HG02981 (cell line): ENCODE measurements at regions not wholly inside any gene's neighbourhood (a gene's known extent, or its start where the extent isn't known, plus 50 kb on each side); places are given as distances from the start of the nearest gene placed in this dataset.
"Not testable (repeated sequence)": the region's sequence is repeated elsewhere in the genome, so short reads cannot be mapped to it uniquely, and the experiment has no call there.

ENCODE experiments used
- ATAC-seq: cut with Tn5 transposase; IDR thresholded peaks from one replicate; pipeline ENCODE4 v1.9.1; 2021; ENCODE audit warnings: mild to moderate bottlenecking, moderate library complexity; ENCODE audit not compliant: unreplicated experiment

DNA sequence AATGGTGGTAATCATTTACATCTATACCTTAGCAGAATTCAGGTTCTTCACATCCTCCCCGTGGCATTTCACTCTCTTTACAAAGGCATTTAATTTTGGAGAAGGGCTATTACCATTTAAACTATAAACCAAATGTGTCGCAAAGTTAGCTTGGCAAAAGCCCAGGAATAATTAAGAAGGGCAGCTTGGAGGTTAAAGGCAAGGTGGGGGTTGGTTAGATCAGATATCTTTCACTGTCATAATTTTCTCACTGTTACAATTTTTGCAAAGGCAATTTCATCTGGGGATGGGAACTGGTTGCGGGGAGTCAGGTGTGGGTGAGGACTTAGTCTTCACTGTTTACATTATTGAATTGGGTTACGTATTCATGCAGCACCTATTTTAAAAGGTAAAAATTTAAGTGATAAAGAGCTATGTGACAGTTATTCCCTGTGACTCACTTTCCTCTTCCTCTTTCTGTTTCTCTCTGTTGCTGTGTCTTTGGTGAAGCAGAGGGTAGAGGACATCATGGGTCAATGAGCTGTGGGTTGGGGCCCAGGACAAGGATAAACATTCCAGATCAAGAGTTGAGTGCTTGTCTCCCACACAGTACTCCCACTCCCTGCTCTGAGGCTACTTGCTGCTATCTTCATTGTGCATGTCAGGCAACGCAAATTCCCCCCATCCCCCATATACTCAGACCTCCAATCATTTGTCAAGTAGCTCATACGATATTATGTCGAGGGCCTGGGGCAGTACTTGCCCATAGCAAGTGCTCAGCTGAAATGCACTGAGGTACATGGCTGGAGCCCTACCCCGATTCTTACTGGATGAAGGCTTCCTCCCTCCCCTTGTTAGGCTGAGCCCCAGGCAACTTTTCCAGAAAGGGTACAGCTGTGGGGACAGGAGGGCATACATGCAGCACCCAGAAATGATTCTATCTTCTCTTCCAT, 223.1 kb upstream of the MYLIP start:
- ATAC-seq: no peak

DNA sequence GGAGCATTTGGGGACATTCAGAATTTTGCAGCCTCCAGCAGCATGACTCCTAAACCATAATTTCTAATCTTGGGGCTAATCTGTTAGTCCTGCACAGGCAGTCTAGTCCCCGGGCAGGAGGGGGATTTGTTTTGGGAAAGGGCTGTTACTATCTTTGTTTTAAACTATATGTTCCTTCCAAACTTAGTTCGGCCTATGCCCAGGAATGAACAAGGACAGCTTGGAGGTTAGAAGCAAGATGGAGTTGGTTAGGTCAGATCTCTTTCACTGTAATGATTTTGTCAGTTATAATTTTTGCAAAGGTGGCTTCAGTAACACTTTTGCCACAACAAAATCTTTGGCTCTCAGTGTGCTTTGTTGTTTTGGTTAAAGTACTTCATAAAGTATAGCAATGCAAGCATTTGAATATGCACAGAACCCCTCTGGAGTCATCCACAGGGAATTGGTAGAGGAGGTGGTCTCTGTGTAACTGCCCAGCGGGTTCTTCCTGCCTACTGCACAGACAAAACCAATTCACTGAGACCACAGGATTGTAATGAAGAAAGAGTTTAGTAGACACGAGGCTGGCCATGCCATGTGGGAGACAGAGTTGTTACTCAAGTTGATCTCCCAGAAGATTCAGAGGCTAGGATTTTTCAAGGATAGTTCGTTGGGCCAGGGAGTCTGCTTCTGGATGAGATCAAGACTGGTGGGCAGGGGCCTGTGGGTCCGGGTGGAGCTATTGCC, 224.1 kb upstream of the MYLIP start:
- ATAC-seq: no peak

DNA sequence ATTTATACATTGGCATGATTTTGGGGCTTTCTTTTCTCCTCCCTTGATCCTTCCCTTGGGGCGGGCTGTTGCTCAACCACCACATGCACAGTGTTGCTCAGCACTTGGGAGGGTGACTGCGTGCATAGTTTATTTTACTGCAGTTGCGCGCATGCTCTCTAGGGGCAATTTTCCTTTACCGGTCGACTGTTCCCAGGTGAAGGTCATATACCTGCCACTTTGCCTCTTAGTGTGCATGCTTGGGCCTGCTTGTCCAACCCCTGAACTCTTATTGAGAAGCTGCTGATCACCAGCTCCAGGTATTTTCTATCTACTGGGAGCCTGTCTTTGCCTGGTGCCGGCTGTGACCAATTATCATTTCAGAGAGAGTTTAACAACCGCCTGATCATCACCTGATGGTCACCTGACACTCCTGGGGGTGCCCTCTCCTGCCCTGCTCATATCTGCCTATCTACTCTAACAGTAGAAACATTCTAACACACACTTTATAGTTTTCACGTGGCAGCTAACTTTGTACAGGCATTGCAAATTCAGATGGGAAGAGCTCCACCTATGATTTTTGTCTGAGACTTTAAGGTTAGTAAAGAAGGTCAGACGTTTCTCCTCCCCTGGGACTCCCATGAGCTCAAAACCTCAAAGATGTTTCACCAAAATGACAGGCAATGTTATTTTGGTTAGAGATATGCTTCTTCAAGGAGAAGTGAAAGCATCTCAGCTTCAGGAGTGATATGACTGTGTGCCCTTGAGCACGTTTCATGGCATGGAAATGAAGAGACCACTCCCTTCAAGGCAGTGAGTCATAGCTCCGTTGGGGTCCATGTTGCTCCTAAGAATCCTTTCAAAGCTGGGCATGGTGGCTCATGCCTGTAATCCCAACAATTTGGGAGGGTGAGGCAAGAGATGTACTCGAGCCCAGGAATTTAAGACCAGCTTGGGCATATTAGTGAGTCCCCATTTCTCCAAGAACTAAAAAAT, 227.5 kb upstream of the MYLIP start:
- ATAC-seq: peak; percentile 88

DNA sequence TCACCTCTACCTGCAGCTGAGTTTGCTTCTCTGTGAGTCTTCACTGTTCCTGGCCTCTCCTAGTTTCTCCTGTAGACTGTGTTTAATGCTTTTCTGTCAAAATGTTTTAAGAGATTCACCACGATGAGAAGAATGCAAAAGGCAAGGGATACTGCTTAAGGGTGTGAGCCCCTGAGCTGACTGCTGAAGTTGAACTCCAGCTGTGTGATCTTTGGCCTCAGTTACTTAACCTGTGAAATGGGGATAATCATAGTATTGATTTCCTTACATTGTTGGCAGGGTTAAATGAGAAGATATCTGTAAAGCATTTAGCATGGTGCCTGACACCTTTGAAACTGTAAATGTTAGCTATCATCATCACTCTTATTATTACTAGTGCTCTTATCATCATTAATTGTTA, 230.2 kb upstream of the MYLIP start:
- no peak for ATAC-seq

DNA sequence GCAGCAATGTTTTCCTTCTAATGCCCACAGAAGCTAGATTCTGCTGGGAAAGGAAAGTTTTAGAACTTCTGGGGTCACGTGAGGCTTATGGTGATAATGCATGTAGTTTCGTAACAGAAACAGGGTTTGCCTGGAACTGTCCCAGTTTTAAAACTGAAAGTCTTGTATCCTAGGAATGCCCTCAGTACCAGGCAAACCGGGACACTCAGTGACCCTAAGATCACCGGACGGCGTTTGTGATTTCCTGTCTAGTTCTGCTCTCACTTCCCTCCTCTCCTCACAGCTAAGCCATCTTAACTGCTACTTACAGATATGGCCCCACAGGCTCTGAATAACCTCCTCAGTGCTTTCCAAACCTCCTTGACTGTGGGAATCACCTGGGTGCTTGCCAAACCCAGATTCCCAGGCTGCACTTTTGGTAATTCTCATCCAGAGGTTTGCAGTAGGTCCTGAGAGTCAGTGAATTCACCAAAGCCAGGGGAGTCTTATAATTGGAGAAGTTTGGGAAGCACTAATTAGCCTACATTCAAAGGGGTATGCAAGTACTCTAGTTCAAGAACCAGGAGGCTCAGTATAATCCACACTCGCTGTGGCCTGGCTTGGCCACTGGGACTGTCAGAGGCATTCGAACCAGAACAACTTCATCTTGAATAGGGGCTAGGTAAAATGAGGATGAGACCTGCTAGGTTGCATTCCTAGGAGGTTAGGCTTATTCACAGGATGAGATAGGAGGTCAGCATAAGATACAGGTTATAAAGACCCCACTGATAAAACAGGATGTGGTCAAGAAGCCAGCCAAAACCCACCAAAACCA, 231.6 kb upstream of the MYLIP start:
- ATAC-seq: no peak

DNA sequence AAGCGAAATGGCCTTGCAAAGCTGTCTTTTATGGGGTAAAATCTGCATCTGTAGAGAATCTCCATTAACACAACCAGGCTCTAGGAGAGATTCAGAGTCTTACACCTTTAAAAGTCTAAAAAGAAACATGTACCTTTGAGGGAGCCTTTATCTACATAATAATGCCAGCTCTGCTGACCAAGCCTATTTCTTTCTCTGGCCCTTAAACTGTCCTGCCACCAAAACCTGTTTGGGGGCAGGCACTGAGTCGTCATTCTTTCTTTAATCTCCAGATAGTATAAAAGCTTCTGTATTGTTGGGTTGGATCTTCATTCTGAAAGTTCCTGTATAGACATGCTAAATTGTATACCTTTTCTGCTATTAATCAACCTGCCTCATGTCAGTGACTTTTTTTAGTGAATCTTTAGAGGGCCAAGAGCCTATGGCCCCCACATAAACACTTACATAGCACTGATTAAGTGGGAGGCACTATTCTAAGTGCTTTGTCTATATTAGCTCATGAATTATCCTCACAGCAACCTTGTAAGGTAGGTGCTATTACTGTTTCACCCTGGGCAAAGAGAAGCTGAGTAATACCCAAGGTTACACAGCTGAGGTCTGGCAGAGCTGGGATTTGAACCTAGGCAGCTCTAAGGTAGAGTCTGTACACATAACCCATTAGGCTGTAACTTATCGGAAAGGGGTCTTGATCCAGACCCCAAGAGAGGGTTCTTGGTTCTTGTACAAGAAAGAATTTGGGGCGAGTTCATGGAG, 232.3 kb upstream of the DTNBP1 start:
- no peak for ATAC-seq

DNA sequence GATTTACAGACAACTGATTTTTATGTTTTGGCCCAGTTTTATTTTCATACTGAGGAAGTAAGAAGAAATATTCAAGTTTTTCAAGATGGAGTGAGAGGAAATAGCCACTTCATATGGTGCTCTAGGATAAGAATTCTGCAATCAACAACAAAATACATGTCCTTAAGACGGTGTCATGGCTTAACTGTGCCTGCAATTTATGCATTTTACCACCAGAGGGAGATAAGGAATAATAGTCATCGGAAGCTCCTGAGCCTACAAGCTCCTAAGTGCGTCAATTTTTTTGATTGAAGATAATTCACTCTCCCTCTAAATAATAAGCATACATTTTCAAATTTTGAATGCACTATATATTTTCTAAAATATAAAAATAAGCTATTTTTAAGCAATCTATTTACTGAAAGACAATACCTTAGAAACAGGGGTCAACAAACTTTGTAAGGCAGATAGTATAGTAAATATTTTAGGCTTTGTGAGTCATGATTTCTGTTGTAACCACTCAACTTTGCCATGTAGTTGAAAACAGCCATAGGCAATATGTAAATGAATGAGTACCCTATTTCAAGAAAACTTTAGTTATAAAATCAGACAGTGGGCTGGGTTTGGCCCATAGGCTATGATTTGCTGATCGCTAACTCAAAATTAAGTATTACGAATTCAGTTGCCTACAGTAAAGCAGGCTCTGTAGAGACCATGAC, 230.9 kb upstream of the DTNBP1 start:
- ATAC-seq: no peak

- no peak for ATAC-seq
Measured at GRCh38 chr6:15892369-15892768, 229.5 kb upstream of the DTNBP1 start.

DNA sequence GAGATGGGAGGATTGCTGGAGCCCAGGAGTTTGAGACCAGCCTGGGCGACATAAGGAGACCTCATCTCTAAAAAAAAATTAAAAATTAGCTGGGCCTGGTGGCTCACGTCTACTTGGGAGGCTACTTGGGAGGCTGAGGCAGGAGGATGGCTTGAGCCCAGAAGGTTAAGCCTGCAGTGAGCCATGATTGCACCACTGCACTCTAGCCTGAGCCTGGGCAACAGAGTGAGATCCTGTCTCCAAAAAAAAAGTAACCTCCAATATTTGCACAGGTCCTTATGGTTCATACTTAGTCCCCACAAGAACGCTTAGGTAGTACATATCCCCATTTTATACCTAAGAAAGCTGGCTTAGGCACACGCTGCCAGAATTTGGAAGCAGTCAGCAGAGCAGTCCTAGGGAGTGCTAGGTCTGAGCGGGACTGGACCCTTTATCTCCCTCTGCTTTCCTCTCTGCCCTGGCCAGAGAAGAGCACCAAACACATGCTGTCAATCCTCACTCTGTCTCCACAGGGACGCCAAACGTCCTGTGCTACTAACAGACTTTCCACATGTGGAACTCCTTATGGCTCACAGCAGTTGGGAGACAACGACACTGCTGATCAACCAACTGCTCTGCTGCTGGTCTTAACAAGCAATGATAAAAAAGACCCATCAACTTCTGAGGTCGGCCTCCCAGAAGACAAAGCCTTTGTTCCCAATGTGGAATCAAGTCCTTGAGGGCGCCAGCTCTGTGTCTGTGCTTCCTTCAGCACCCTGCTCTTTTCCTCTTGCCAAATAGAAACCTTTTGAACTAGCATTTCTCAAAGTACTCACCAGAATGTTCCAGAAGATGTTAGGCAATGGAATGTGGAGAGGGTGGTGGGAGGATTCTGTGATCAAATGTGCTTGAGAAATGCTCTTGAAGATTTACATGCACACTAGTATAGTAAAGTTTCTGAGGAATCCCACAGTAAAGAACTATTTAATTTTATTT, 226.3 kb upstream of the DTNBP1 start:
- ATAC-seq: no peak

DNA sequence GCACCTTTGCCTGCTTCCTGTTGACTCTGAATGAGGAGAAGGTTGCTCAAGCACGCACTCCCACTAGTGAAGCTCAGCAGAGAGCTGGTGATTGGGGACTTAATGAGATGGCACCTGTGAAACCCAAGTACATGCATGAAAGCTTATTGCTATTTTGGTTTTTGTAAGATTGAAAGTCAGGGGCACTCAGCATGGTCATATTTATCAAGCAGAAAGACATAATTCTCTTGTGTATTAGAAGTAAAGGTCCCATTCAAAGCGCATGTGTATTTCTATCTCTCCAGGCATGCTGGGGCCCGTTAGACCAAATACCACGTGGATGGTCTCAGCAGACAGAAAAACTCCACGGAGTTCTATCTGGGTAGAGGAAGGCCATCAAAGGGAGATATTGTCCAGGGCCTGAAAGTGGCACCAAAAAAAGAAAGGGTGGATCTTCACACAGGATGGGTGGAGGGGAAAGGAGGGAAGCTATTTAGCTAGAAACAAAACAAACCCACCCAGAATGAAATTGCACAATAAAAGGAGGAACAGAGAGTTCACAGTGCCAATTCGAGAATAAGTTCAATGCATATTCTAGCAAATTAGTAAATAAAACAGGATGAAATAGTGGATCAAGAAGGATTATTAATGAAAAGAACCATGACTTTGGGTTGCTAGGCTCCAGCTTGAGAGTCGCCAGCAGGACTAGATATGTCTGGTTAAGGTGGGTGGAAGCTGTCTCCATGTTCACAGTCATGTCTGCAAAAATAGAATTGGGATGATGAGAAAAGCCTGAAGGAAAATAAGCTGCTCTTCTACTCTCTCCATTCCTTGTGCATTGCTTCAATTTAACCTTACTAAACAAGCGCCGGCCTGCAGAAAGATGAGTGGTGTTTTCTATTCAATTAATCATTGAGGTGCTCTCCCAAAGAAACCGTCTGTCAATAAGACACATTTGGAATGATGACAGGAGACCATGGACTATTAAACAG, 224.9 kb upstream of the DTNBP1 start:
- ATAC-seq: no peak

DNA sequence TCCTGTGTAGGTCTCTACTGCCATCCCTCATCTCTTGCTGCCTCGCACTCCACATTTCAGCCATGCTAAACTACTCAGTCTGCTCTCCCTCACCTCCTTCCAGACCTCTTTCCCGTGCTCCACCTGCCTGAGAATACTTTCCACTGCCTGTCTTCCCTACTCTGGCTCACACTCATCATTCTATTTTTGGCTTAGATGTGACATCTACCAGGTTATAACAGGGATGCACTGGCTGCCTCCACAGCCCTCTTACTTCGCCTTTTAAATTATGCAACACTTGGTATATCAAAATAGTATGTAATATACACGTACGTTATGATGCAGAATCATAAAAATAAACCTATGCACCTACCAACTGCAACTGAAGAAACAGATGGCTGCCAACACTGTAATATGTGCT, 222.8 kb upstream of the DTNBP1 start:
- no peak for ATAC-seq

- ATAC-seq: not testable (repeated sequence)
Measured at GRCh38 chr6:15883593-15883992, 220.8 kb upstream of the DTNBP1 start.

DNA sequence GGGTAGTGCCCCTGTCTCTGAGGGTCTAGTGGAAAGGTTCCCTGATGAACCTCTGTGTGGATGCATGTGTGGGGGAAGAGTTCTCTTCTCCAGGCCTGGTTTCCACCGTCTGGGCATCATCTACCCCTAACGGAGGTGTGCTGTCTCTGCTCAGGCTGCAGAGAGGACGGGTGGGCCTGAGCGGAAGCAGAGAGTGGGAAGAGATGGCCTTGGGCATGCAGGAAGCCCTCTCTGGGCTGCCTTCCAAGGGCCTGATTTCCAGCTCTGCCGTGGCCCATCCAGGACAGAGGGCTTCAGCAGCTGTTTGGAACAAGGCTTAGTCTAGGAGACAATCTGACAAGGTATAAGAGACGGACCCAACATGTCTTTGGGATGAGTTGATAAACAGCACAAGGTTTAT, 220.1 kb upstream of the DTNBP1 start:
- ATAC-seq: no peak

GRCh38 chr6:15882345-15882744, 219.5 kb upstream of the DTNBP1 start:
- no peak for ATAC-seq

- no peak for ATAC-seq
Measured at GRCh38 chr6:15881150-15881549, 218.3 kb upstream of the DTNBP1 start.

GRCh38 chr6:15880262-15880973, 217.6 kb upstream of the DTNBP1 start:
- ATAC-seq: no peak
